ENCODE measurements at regions not wholly inside any gene's neighbourhood (a gene's known extent, or its start where the extent isn't known, plus 50 kb on each side); places are given as distances from the start of the nearest gene placed in this dataset.

- no peak overlapping the region for H3K4me3 ChIP-seq
- no peak for ATAC-seq
- no TSS peak for BruUV-seq (replicated peaks)
These were observed 101.8 kb upstream of the CDH13 start for GRCh38 chr16:82524976-82525375.

GRCh38 chr16:82523815-82524214 lies 103.0 kb upstream of the CDH13 start:
- POLR2A ChIA-PET, result no interaction called here
- no peak for DNase-seq (ENCODE audit: low read depth, low spot score)
- Histone ChIP-seq H2AFZ (ENCODE audit: control insufficient read depth, low read depth, low read length) (no peak overlapping the region), H3K4me3 (no peak overlapping the region), H3K9me3 (replicated peaks; ENCODE audit: control insufficient read depth, insufficient read depth, low read length) (no peaks in the 10 kb centered on the region; the same call in 2 of the 3 replicates), H3K79me2 (ENCODE audit: control insufficient read depth, insufficient read depth, low read length) (no peaks in the 10 kb centered on the region), H3K27ac (ENCODE audit: control insufficient read depth, insufficient read depth) (no peak overlapping the region), H3K27me3 (replicated peaks in 1 of 2; ENCODE audit: control insufficient read depth in 2 of 2, insufficient read depth in 2 of 2, low read length in 1 of 2) (no peaks in the 10 kb centered on the region), H3K4me2 (ENCODE audit: control insufficient read depth, insufficient read depth) (no peak overlapping the region), H3K4me1 (ENCODE audit: control insufficient read depth, insufficient read depth, low read length) (no peaks in the 10 kb centered on the region), H3K36me3 (ENCODE audit: control insufficient read depth in 2 of 2, insufficient read depth in 2 of 2, low read length in 1 of 2) (no peaks in the 10 kb centered on the region), H4K20me1 (ENCODE audit: control insufficient read depth, insufficient read depth) (no peaks in the 10 kb centered on the region), H3K9ac (ENCODE audit: control insufficient read depth, insufficient read depth, low read length) (no peak overlapping the region)
- BruUV-seq (replicated peaks), result no TSS peak
- in situ Hi-C loops (cut with MboI) (no loop called here), intact Hi-C loops (cut with micrococcal nuclease; ENCODE audit: unreplicated experiment) (no loop called here)
- SMC1A ChIA-PET (ENCODE audit: uncharacterized antibody, unreplicated experiment), result no interaction called here
- WGBS (ENCODE audit: insufficient coverage, insufficient replicate concordance, low lambda C conversion rate, missing lambda C conversion rate), result 0% methylated on average over 1 of the region's 1 CpG
- CTCF ChIA-PET, result no interaction called here
- RAD21 ChIA-PET (ENCODE audit: unreplicated experiment), result no interaction called here
- no peak for ATAC-seq
- FAIRE-seq, result no peak
- TF ChIP-seq TBL1XR1 (IDR thresholded peaks at IDR 0.05; ENCODE audit: low read depth, low read length), result no peak
- no peak for TF ChIP-seq RELB (IDR thresholded peaks at IDR 0.05; ENCODE audit: low read depth)
- no peak for TF ChIP-seq RCOR1 (conservative IDR thresholded peaks at IDR 0.05; ENCODE audit: low read depth, low read length)
- no peak for TF ChIP-seq KAT2A (conservative IDR thresholded peaks at IDR 0.05; ENCODE audit: control insufficient read depth, low read depth, low read length)
- no peak for TF ChIP-seq ZBED1 (IDR thresholded peaks at IDR 0.05; ENCODE audit: borderline replicate concordance)
- no peak for TF ChIP-seq EP300 (IDR thresholded peaks at IDR 0.05; ENCODE audit: borderline replicate concordance in 1 of 2, control insufficient read depth in 1 of 2, low read depth in 2 of 2, low read length in 2 of 2)
- TF ChIP-seq LARP7 (IDR thresholded peaks at IDR 0.05), result no peak

More at GRCh38 chr16:82524976-82525375, 101.8 kb upstream of the CDH13 start:
- POLR2A ChIA-PET, result no interaction called here
- in situ Hi-C loops (cut with MboI) (no loop called here), intact Hi-C loops (cut with micrococcal nuclease; ENCODE audit: unreplicated experiment) (no loop called here)
- CTCF ChIA-PET, result no interaction called here
- Histone ChIP-seq H3K79me2 (ENCODE audit: control insufficient read depth, insufficient read depth, low read length) (no peaks in the 10 kb centered on the region), H2AFZ (ENCODE audit: control insufficient read depth, low read depth, low read length) (no peak overlapping the region), H4K20me1 (ENCODE audit: control insufficient read depth, insufficient read depth) (no peaks in the 10 kb centered on the region), H3K36me3 (ENCODE audit: control insufficient read depth in 2 of 2, insufficient read depth in 2 of 2, low read length in 1 of 2) (no peaks in the 10 kb centered on the region), H3K4me2 (ENCODE audit: control insufficient read depth, insufficient read depth) (no peak overlapping the region), H3K27ac (ENCODE audit: control insufficient read depth, insufficient read depth) (no peak overlapping the region), H3K9me3 (replicated peaks; ENCODE audit: control insufficient read depth, insufficient read depth, low read length) (no peaks in the 10 kb centered on the region; the same call in 2 of the 3 replicates), H3K4me1 (ENCODE audit: control insufficient read depth, insufficient read depth, low read length) (no peaks in the 10 kb centered on the region), H3K27me3 (replicated peaks in 1 of 2; ENCODE audit: control insufficient read depth in 2 of 2, insufficient read depth in 2 of 2, low read length in 1 of 2) (no peaks in the 10 kb centered on the region), H3K9ac (ENCODE audit: control insufficient read depth, insufficient read depth, low read length) (no peak overlapping the region)
- WGBS (ENCODE audit: insufficient coverage, insufficient replicate concordance, low lambda C conversion rate, missing lambda C conversion rate), result 0% methylated on average over 1 of the region's 1 CpG
- TF ChIP-seq POLR2A (IDR thresholded peaks at IDR 0.05; ENCODE audit: low read depth, low read length) (no peak), ZSCAN29 (IDR thresholded peaks at IDR 0.05) (no peak), CBFB (IDR thresholded peaks at IDR 0.05; ENCODE audit: low read depth) (no peak), BRCA1 (IDR thresholded peaks at IDR 0.05; ENCODE audit: low read depth, low read length) (no peak), SUPT20H (IDR thresholded peaks at IDR 0.05; ENCODE audit: borderline replicate concordance, control insufficient read depth, low read depth, low read length) (no peak)
- TF ChIP-seq, protein P1, sequence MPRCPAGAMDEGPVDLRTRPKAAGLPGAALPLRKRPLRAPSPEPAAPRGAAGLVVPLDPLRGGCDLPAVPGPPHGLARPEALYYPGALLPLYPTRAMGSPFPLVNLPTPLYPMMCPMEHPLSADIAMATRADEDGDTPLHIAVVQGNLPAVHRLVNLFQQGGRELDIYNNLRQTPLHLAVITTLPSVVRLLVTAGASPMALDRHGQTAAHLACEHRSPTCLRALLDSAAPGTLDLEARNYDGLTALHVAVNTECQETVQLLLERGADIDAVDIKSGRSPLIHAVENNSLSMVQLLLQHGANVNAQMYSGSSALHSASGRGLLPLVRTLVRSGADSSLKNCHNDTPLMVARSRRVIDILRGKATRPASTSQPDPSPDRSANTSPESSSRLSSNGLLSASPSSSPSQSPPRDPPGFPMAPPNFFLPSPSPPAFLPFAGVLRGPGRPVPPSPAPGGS (IDR thresholded peaks at IDR 0.05; ENCODE audit: borderline replicate concordance, insufficient read depth, low read depth, low read length, poor library complexity, severe bottlenecking), result no peak
- FAIRE-seq (no peak), DNase-seq (ENCODE audit: low read depth, low spot score) (no peak)
- SMC1A ChIA-PET (ENCODE audit: uncharacterized antibody, unreplicated experiment), result no interaction called here
- RAD21 ChIA-PET (ENCODE audit: unreplicated experiment), result no interaction called here

All from GM12878 (cell line).